NCI-H2029 (cell line): ENCODE measurements at regions not wholly inside any gene's neighbourhood (a gene's known extent, or its start where the extent isn't known, plus 50 kb on each side); places are given as distances from the start of the nearest gene placed in this dataset.

Experiments
- DNase-seq: peaks from one replicate; lab custom pipeline; 2025; lab: John Stamatoyannopoulos, UW

DNA sequence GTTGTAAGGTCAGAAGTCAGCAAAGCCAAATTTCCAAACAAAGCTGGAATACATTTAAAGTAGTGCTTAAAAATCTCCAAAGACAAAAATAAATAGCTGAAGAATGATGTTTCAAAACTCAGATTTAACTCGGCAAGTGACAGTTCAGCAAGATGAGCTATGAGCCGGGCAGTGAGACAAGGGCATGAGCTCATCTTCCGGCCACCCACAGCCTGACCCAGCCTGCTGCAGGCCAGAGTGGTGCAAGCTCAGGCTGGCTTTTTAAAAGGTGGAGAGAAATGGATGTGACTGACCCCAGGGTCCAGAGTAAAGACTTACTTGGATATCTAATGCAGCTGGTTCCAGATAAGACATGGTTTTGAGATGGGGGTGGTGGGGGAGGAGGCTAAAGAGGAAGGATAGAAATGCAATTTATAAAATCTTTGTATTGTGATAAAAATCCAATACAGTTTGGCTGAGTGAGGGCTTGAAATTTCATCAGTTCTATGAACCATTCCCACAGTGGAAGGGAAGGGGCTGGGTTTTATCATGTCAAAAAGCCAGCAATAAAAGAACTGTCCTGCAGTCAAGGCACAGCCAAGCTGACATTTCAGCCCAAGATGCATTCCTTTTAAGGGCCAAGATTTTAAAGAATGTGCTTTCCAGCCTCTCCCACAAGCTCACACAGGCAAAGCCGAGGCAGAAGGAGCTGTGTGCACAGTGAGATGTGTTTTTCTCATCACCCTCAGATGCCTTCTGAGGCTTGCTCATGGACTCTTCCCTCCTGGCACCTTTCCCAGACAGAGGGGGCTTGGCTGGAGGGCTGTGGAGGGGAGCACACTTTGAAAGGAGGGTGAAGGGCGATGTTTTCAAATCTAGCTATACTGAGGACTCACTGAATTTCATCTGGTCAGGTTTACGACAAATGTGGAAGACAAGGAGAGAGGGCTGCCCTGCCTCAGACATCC lies 97.9 kb upstream of the KLHL29 start:
- no peak for DNase-seq

DNA sequence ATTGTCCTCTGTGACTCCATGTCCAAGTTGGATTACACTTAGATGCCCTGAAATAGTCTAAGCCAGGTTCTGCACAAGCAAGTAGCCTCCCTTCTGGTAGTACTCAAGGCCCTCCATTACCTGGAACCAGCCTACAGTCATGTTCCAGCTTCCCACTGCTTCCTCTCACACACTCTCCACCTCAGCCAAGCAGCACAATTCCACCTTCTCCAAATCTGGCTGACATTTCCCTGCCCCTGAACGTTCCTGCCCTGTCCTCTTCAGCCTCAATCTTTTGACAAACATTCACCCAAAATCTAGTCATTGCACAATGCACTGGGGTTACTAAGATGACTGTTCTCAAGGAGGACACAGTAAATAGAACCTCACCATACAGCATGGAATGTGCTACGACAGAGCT lies 95.3 kb upstream of the KLHL29 start:
- no peak for DNase-seq

DNA sequence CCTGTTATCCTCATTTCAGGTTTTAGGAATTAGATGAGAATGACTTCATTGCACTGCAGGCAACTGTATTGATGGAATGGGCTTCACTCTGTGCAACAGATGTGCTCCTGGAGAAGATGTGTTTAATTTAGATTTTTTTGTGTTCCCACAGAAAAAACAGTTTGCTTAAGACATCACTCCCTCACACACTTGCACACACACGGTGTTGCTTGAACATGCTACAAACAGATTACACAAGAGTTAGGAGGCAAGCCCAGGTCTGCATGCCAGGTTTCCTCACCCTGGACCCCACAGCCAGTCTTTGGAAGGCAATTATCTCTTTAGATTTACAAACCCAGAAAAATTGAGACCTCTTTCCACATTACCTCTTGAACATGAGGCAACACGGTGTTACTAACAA lies 93.7 kb upstream of the KLHL29 start:
- DNase-seq = no peak

DNA sequence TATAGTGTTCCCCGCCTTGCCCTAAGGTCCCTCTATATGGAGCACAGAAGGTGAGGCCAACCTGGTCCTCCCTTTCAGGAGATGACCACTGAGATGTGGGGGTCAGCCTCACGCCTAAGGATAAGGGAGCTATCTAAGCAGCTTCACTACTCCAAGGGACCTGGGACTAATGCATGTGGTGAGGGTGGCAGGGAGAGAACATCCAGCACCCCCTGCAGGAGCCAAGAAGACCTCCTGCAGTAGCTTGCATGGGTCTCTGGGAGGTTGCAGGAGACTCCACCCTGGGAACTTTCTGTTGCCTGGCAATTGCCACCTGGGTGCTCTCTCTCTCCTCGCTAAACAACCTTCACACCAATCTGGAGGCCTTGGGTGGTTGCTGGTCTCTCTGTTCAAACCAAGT lies 93.0 kb upstream of the KLHL29 start:
- no peak for DNase-seq

DNA sequence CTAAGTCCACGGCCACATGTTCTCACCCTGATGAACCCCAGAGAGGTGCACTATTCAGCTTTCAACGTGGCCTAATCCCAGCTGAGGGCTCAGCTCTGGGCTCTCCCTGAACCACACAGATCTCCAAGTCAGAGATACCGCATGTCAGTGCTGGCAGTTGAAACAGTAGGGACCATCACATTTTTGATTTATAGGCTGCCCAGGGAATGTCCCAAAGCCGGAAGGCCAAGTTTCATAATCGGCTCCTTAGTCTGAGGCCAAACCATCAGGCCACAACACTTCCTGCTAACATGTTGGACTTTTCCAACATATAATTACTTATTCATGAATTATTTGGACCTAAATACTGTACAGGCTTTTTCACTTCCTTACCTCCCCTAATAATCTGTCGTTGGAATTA lies 91.9 kb upstream of the KLHL29 start:
- DNase-seq = no peak

GRCh38 chr2:23293731-23294130 lies 91.2 kb upstream of the KLHL29 start:
- no peak for DNase-seq

DNA sequence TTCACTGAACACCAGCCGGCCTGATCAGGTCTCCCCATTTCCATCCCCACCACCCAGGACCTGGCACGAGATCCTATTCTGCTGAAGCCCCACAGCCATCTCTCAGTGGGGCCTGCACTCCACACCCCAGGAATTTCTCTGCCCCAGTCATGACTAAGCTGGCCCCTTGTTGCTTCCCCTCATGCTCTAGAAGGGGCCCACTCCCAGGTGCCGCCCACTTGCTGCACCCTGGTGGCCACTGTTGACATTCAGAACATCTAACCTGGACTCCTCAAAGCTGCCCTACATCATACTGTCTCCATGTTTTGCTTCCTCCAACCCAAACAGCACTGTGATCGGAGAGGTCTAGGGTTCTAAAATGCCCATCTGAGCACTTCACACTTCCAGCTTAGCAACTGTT lies 90.7 kb upstream of the KLHL29 start:
- DNase-seq = no peak

GRCh38 chr2:23296691-23297090 lies 88.3 kb upstream of the KLHL29 start:
- no peak for DNase-seq

GRCh38 chr2:23297112-23297511 lies 87.9 kb upstream of the KLHL29 start:
- DNase-seq = no peak

- DNase-seq = no peak
These were observed 86.4 kb upstream of the KLHL29 start for GRCh38 chr2:23298551-23298950.

DNA sequence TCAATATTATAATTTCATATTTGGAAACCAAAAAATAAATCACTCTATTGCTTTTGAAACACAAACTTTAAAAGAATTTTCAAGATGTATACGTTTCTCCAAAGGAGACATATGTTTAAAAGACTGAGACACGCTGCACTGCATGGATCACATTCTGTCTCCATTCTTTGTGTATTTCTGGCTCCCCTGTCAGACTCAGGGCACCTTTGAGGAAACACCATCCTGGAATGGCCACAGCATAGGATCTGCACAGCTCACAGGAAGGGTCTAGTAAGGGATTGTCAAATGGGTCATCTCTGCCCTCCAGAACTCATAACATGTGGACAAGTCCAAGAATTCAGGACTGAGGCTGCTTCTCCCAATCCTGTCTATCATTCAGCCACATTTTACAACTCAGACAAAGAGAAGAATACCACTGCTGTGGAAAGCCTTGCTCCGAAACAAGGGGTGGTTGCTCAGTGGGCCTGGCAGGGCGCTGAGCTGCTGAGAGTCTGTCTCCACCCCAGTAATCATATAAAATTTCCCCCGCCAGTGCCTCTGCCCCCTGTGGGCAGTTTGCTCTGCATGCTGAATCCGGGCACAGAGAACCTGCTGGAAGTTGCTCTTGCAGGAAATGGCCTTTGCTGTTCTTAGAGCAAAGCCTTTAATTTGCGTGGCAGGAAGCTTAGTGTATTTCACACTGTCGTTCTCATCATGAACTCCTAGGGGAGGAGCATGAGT lies 85.3 kb upstream of the KLHL29 start:
- DNase-seq = no peak

- no peak for DNase-seq
These were observed 83.8 kb upstream of the KLHL29 start for GRCh38 chr2:23301136-23301535.

DNA sequence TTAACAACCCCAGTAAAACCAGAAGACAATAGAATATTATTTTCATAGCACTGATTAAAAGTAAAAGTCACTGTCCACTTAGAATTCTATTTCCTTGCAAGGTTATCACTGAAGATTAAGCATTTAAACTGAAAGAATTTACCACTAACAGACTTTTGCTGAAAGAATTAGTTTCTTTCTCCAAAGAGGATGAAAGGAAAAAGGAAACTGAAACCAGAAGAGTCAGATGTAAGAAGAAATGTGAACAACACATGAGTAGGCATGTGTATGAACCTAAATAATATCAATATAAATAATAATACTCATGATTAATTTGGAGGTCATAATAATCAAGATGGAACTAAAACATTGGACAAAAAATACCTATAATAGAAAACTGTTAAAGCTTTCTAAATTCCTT lies 82.4 kb upstream of the KLHL29 start:
- no peak for DNase-seq

- DNase-seq = no peak
These were observed 78.6 kb upstream of the KLHL29 start for GRCh38 chr2:23306401-23306800.

DNA sequence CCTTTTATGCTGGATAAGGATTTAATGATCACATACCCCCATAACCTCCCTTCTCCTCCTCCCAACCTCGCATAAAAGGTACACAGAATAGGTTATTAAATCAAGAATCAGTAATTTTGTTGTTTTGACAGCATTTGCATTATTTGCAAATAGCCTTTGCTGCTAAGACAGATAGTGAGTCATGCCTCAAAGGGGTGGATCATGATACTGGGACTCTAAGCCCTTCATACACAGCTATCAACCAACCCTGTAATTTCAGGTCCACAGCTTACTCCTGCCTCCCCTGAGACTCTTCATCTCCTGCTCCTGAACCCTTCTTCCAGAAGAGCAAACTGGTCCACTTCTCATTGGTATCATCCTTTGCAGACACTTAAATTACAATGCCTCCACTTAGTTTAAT lies 73.8 kb upstream of the KLHL29 start:
- no peak for DNase-seq

GRCh38 chr2:23312996-23313606 lies 71.9 kb upstream of the KLHL29 start:
- DNase-seq = no peak

DNA sequence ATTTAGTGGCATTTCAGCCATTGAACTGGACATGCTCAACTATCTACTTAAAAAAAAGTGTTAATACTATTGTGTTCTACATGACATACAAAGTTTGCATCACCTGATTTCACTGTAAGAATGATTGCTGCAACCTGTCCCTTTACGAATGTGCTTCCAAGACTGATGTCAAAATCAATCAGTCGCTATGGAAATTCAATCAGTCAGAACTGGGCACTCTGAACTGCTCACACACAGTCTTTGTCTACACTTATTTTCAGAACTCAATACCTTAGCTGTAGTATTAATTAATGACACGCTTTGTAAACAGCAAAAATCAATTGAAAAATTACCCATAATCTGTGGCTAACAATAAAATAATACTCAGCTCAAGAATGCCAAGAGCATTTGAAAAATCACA lies 70.3 kb upstream of the KLHL29 start:
- DNase-seq = no peak

DNA sequence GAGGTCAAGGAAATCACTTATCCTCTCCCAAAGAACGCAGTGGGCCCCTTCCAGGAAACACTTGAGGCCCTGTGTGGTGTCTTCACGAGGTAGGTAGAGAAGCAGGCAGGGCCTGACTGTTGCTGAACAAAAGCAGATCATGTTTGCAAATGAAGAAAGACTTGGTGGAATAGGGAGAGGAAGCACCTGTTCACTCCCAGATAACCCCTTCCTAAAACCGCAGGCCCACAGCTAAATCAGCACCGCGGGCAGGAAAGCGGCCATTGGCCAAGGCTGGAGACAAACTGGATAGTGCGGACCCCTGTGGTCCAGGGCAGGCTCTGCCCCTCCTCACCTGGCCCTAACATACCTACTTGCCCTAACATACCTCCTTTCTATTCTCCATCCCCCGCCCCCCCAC lies 64.9 kb upstream of the KLHL29 start:
- no peak for DNase-seq

GRCh38 chr2:23321751-23322150 lies 63.2 kb upstream of the KLHL29 start:
- DNase-seq = no peak

- no peak for DNase-seq
These were observed 62.3 kb upstream of the KLHL29 start for GRCh38 chr2:23322567-23323197.

GRCh38 chr2:23323198-23323916 lies 61.6 kb upstream of the KLHL29 start:
- no peak for DNase-seq
